ENCODE measurements at regions not wholly inside any gene's neighbourhood (a gene's known extent, or its start where the extent isn't known, plus 50 kb on each side); places are given as distances from the start of the nearest gene placed in this dataset.

DNA sequence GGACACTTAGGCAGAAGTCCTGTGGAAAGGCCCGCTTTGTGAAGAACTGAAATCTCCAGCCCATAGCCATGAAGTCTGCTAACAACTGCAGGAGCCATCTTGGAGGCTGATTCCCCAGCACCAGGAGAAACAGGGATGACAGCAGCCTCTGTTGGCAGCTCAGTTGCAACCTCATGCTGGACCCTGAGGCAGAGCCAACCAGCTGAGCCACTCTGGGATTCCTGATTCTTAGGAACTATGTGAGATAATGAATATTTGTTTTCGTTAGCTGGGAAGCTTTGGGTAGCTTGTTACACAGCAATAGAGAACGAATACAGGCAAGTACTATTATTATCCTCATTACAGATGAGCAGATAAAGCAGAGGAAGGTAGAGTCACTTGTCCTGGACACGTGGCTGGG, 210.5 kb upstream of the ANKH start:
- DNase-seq = no peak

DNA sequence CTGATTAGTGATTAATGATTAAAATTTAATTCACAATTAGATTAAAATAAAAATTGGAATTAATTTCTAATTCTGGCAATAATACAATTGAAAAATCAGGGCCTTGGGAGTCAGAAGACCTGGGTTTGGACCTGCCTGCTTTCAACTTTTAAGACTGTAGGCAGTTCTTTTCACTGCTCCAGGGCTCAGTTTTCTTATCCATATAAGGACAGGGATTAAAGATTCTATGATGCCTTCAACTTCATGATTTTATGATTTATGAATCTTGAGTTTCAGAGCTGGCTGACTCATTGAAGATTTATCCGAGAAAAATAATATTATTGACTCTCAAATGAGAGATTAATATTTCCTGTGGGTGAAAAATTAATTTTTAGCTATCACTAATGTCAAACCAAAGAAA, 208.6 kb upstream of the ANKH start:
- DNase-seq = no peak

DNA sequence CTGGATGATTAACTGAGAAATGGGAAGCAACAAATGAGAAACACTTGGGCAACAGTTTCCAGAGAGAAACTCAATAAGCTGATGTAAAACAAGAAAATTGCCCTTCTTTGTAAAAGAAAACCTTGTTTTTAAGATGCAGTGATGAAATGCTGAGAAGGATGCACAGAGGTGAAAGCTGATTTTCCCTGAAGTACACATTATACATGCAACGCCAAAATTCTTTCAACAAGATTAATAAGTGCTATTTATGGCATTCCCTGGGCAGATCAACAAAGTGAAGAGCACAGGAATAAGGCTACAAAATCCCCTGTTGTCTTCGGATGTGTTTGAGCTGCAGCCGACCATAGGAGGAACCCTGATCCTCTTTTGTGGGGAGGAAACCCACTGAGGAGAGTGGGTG, 208.0 kb upstream of the ANKH start:
- DNase-seq = no peak

DNA sequence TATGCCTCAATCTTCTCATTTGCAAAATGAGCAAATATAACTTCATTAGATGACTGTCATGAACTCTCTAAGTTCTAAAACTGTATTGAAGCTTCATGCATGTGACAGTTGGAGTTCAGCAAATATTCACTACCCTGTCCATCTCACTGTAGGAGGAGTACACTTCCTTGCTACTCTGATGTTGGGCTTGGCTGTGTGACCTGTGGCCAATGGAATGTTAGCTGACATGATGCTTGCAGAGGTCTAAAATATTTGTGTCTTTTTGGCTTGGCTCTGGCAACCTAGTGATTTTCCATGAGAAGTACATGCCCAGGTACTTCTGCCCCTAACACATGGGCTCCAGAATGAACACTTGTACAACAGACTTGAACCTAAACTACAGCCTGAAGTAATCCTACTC, 203.1 kb upstream of the ANKH start:
- no peak for DNase-seq

DNA sequence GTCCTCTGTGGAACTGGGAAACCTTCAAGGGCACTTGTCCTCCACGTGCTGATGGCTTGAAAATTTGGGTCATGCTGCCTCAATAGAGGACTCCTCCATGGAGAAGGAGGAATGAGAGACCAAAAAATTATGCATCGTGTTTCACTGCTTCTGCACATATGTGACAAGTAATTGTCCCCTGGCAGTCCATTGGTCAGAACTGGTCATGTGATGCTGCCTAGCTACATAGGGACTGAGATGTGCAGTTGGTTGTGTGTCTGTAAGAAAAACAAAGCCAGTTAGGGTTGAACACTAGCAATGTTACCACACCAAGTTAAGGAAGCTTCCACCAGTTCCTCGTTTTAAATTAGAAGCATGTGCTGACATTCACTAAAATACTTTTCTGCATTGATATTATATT, 201.9 kb upstream of the ANKH start:
- DNase-seq = no peak

DNA sequence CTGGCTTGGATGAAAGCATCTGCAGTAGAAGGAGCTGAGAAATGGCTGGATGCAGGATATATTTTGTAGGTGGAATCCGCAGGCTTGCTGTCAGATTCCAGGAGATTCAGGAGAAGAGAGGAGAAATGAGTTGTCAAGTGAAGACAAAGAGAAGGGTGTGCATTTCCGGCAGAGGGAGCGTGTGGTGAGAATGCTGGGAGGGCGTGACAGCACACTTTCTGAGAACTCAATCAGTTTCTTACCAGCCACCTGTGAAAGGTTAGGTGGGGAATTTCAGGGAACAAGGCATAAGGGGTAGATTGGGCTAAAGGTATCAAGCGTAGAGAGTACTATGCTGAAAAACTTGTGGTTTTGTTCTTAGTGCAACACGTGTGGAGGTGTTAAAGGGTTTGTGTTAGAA, 199.3 kb upstream of the ANKH start:
- DNase-seq = no peak

DNA sequence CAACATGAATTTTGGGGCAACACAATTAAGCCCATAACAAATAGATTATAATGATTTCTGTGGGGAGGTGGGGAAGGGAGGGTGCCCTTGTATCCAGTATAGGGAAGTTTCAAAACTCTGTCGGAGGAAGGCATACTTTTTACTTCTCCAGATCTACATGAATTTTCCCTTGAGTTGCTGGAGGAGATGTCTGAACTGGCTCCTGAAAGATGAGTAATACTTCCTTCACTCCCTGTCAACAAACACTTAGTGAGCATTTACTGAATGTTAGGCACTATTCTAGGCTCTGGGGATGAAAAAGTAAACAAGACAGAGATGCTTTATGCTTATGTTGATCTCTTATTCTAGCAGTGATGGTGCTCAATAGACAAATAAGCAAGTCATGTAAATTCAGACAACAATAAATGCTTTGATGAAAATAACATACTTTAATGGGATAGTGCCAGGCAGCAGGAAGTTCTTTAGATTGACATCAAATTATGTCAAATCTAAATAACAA, 197.9 kb upstream of the ANKH start:
- DNase-seq = no peak

DNA sequence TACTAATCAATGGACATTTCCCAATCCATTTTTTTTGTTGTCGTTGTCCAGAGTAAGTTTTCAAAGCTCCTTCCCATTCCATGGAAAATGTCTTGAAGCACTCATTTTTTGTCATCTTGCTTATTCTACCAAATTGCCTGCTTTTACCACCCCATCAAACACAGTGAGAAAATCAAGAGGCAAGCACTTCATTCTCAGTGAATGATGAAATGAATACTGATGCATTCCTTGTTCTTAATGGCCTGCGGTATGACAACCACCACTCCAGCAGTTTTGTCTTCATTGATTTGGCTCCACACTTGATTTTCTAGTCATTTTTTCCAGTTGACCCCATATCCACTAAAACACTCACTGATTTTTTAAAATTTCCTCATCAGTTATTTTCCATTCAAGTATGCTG, 193.5 kb upstream of the ANKH start:
- DNase-seq = no peak

DNA sequence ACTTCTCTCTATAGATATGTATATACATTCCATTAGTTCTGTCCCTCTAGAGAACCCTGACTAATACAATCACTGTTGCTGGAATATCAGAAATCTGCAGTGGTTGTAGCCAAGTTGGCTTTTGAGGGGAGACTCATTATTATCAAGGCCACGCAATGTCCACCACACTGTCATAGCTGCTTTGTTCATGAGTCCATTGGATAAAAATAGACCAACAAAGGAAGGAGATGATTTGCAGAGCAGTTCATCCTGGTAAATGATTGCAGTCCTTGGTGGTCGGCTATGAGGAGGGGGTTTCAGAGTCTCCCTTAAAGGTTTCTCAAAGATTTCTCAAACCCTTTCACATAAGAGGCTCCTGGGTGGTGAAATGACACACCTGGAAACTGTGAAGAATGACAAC, 192.8 kb upstream of the ANKH start:
- DNase-seq = no peak

DNA sequence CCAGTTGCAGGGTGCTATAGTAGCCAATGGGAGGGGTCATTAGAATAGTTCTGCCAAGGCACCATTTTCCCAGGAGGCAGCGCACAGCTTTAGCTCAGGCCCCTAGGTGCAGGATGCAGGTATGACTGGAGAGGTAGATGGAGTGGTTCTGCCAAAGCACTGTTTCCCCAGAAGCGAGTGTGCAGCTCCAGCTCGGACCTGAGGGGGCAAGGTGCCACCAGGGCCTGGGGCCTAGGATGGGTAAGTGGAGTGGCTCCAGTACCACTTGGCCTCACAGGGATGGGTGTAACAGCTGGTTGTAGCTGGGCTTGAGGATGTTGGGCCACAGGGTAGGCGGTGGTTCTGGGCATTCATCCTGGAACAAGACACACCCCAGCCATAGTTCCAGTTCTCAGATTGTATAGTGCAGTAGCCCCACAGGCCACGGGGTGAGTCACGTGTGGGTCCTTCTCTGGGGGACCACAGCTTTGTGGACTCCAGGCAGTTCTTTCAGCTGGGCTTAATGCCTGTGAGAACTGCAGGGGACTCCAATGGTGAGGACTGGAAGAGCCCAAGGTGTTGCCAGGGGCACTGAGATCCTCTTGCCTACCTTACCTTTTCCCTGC, 185.5 kb upstream of the ANKH start:
- no peak for DNase-seq

DNA sequence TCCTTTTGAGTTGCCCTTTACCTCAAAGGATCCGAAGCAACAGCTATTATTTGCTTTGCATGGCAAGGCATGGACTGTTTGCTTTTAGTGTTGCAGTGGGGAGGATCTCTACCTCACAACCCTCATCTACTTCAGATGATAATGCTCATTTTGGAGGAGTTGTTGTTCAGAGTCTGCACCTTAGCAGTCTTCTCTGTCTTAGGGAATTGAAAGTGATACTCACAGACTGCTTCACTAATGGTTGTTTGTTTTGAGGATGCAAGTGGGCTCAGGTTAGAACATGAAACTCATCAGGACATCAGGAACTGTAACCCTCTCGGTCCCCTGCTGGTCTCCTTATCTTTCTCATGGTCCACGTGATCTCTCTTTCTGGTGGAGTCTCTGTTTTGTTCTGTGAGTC, 172.9 kb upstream of the ANKH start:
- DNase-seq = no peak

DNA sequence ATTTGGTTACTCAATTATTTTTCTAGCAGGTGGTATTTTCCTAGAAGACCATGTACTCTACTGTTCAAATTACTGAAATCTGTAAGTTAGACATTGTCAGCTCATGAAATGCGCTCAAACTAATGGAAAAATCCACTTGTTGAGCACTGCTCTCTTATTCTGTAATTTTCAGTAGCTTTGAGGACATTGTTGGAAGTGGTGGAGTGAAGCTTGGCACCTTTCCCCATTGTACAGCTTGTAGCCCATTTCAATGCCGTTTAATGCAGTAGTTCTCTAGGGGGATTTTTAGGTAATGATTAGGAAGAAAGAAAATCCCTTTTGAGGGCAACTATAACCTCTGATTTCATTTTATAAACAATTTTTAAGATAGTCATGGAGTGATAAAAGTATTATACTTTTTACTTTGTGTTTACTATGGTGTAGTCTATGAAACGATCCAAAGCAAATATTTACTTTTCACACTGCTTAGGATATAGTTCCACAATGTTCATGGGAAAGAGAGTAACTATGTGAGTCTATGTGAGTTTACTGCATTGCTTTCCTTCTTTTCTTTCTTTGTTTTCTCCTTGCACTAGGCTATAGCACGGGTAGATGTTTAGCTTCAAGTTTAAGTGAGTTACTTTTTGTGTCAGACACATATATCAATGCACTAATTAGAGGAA, 165.8 kb upstream of the ANKH start:
- DNase-seq = no peak

DNA sequence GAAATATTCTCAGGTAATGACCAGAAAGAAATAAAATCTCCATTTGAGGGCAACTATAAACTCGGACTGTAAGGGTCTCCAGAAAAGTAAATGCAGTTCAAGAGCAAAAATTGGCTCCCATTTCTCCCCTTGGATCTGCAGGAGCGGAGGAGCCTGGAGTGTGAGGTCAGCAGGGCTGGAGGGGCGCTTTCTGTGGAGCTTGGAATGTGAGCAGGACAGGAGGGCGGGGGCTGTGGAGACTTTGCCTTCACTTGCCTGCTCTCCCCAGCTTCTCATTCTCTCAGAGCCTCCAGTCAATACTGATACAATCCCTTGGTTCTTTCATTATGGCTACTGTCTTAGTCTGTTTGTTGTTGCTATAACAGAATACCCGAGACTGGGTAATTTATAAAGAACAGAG, 162.8 kb upstream of the ANKH start:
- DNase-seq = no peak

DNA sequence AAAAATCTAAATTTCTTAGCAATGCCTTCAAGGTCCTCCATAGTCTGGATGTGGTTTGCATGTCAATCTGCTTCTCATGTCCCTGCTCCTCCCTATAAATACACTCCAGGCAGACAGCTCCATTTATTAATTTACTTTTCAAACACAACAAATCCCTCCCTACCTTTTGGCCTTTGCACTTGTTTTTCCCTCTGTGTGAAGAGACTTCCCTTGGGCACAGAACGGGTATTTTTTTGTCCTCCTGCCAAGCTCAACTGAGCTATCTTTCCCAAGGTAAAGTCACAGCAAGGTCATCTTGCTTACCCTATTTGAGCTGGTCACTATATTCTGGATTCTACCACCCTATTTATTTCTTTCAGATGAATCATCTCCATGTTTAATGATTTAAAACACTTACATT, 159.6 kb upstream of the ANKH start:
- DNase-seq = no peak

DNA sequence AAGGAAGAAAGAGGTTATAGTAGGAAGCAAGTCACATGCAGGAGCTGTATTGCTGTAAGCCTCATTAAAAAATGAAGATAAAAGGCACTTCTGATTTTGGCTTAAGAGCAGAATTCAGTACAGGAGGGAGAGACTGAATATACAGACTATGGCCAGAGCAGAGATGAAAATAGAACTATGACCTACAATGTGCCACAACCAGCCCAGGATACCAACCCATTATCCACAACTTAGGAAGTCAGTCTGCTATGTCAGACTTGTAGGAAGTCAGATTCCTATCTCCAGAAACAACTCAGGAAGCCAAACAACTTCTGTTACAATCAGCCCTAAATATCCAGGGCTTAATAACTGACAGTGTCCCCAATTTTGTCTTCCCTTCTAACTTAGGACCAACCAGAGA, 156.2 kb upstream of the ANKH start:
- no peak for DNase-seq

DNA sequence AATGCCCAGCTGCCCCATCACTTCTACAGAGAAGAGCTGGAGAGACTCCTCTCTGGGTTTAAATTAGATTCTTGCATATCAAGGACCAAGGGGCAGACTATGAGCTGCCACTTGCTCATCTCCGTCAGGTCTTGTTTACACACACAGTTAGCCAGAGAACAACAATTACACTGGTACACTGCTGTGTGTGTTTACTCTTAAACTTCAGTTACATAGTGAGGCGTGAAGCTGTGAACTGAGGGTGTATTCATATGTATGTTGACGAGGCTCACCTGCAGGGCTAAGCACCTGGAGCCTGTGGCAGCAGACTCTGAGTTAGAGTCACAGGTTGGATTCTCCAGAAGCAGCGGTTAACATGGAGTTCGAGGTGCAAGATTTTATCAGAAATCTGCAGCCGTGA, 155.4 kb upstream of the ANKH start:
- DNase-seq = no peak

DNA sequence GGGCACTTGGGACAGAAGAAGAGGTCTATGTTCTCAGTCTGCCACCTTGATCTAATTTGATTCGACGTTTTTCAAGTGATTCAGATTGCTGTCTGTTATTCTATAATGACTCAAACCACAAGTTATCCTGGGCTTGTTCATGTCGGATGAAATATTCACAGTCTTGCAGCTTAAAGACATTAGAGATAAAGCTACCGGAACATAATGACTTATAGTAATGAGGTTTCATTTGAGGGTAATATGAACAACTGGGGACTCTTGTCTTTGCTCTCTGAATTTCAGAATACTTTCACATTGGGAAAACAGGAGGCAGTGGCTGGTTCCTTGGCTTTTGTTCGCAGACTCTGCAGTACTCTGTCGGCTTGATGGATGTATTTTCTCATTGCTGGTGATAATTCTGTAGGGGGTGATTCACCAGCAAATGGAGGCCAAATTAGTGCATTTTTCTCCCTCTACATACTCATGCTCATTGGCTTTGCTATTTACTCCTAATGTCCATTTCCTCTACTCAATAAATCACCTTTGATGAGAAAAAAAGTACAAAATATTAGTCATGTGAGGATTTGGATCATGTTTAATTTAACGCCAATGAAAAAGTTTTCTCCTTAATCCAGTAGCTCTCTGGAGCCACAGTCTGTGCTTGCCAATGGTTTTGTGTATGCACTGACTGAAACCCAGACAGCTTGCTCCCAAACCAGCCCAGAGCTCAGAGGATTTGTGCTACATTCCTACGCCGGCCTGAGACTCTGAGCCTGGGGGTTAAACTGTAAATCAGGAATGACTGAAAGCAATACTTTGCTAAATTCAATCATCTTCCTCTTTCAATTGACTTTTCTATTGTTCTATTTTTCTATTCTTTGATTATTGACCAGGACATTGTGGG, 154.7 kb upstream of the ANKH start:
- no peak for DNase-seq

DNA sequence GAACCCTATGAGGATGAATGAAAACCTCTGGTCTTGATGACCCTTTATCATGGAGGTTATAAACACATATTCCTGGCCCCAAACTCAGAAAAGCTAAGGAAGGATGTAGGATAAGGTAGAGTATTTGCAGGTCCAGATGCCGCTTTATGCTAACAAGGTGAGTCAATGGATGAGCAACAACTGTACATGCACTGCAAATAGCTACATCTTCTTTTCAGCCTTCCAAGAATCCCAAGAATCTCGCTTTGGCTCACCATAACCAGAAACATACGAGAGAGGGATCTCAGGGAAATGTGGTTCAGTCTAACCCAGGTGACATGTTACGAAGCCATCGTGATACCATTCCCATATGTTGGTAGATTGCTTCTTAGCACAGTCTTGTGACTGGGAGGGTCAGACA, 152.3 kb upstream of the ANKH start:
- DNase-seq = no peak

DNA sequence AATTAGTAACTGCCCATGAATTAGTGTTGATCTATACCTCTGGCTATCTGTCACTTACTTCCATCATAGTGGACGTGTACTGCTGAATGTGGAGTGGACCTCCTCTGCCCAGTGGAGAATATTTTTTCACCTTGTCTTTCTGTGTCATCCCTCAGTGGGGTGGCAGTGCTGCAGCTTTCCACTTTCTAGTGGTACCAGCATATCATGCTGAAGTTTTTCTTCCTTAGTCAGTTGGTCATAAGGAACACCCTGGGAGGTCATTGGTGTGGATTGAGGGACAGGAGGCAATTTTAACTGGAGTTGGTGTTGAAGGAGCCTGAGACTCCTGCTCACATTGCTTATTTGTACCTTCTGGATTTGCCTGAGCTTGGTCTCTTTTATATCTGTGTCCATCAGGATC, 151.7 kb upstream of the ANKH start:
- no peak for DNase-seq

DNA sequence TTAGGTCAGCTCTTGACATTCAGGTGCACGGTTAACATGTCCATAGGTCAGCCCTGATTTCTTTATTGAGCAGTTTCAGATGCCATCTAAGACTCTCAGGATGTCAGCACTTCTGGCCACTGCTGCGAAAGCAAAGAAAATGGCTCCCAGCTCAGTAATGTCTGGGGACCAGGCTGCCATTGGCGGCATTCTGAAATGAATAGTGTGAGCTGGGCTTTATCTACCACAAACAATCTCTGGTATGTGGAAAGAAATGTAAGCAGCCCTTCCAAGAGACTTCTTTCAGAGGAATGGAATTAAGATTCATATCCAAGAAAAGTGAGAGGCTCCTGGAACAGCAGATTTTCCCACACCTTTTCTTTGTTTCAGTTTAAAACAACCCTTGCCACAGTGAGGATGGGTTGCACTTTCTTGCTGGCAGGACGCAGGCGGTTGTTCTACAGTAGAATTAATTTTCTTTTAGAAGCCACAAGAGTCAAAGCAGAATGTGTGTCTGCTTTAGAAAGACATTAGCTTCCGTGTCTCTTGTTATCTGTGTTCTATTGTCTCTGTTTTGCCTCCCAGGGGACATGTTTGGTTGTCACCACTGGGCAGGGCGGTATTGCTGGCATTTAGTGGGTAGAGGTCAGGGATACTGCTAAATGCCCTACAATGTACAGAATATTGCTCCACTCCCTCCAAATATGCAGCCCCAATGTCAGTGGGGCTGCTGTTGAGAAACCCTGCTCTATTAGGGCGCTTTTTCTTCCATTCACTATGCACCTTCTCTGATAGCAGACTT, 149.9 kb upstream of the ANKH start:
- DNase-seq = no peak

DNA sequence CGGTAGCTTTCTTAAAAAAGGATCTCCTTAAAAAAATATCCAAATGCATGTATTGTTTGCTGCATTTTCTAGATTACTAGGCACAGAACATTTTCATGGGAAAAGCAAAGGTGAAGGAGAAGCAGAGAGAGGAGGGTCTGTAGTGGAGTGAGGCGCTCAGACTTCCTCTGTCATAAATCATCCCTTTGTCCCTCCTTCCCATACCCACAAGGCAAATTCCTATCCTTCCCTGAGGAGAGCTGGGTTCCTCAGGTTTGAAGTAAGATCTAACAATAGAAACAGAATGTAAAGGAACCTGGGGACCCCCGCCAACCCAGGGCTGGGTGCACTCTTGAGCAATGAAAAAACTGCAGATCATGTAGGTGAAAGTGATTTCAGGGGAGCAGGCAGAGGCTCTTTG, 149.2 kb upstream of the ANKH start:
- DNase-seq = no peak

DNA sequence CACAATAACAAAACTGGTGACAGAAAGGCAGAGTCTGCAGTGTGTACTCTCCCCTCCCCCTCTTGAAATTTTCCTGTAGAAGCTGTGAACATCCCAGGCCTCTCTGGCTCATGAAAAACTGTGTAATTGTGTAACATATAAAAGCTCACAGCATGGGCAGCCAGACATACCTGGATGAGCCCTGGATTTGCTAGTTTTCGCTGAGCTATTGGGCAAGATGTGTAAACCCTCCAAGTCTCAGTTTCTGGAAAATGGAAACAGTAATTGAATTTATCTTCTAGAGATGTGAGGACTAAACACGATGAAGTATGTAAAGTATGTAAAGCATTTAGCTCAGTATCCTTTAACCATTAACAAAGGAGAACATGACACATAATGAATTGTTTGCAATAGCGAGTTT, 143.2 kb upstream of the ANKH start:
- no peak for DNase-seq
